OCI-LY7 (cell line): ENCODE measurements at regions not wholly inside any gene's neighbourhood (a gene's known extent, or its start where the extent isn't known, plus 50 kb on each side); places are given as distances from the start of the nearest gene placed in this dataset.
"Not testable (repeated sequence)": the region's sequence is repeated elsewhere in the genome, so short reads cannot be mapped to it uniquely, and the experiment has no call there.

Experiments used
- BruUV-seq: library from RNA; stranded (reverse); fragments of 400-500 nt; replicated peaks from 2 replicates; lab custom pipeline; 2021; lab: Mats Ljungman, UMichigan
- CTCF ChIA-PET: fragments of 300-600 bp; sonication (Branson Sonifier 250); formaldehyde crosslinking; loops from one replicate; lab custom pipeline; 2022; ENCODE audit warnings: antibody characterized with exemption; ENCODE audit not compliant: unreplicated experiment; lab: Charles Lee
- POLR2A ChIA-PET: fragments of 300-600 bp; sonication (Branson Sonifier 250); formaldehyde crosslinking; loops from one replicate; lab custom pipeline; 2022; ENCODE audit warnings: antibody characterized with exemption; lab: Charles Lee
- DNase-seq: peaks from one replicate; pipeline ENCODE4 v3.0.0-alpha.2; 2015; ENCODE audit warnings: low spot score
- H2AFZ ChIP-seq: fragments of 200-600 bp; sonication (generic), shearing (Covaris generic); 2 replicates; pipeline ENCODE4 v1.6.1; 2014; ENCODE audit warnings: mild to moderate bottlenecking, antibody characterized with exemption, low read length, moderate library complexity
- H3K27ac ChIP-seq: fragments of 200-600 bp; sonication (generic); 2 replicates; pipeline ENCODE4 v1.5.1; 2014; ENCODE audit warnings: mixed run types, low read depth, mild to moderate bottlenecking, moderate library complexity, low read length, inconsistent platforms; ENCODE audit not compliant: poor library complexity, severe bottlenecking
- H3K36me3 ChIP-seq: fragments of 200-600 bp; sonication (generic); 2 replicates; pipeline ENCODE4 v1.6.1; 2014; ENCODE audit warnings: mild to moderate bottlenecking, antibody characterized with exemption, low read length, moderate library complexity, mixed read lengths; ENCODE audit not compliant: insufficient read depth
- H3K4me1 ChIP-seq: fragments of 200-600 bp; sonication (generic); 2 replicates; pipeline ENCODE4 v1.5.1; 2014; ENCODE audit warnings: mild to moderate bottlenecking, low read length; ENCODE audit not compliant: insufficient read depth, poor library complexity, severe bottlenecking
- H3K4me2 ChIP-seq: fragments of 200-600 bp; sonication (generic); 2 replicates; pipeline ENCODE4 v1.6.1; 2014; ENCODE audit warnings: mild to moderate bottlenecking, low read length
- H3K4me3 ChIP-seq: fragments of 200-600 bp; sonication (generic); 2 replicates; pipeline ENCODE4 v1.5.1; 2014; ENCODE audit warnings: mild to moderate bottlenecking, low read depth, low read length; ENCODE audit not compliant: poor library complexity, severe bottlenecking
- H3K79me2 ChIP-seq: fragments of 200-600 bp; sonication (generic); 2 replicates; pipeline ENCODE4 v1.6.1; 2016; ENCODE audit warnings: low read depth, mild to moderate bottlenecking, low read length, moderate library complexity, mixed read lengths; ENCODE audit not compliant: insufficient read depth
- H3K9me2 ChIP-seq: fragments of 200-600 bp; sonication (generic); 2 replicates; pipeline ENCODE4 v1.6.1; 2016; ENCODE audit warnings: mild to moderate bottlenecking, low read length, mixed read lengths; ENCODE audit not compliant: insufficient read depth
- H3K9me3 ChIP-seq: fragments of 200-600 bp; sonication (generic); 2 replicates; pipeline ENCODE4 v1.6.1; 2014; ENCODE audit warnings: mild to moderate bottlenecking, mixed run types, low read length, mixed read lengths
- H4K20me1 ChIP-seq: fragments of 200-600 bp; sonication (generic); 2 replicates; pipeline ENCODE4 v1.6.1; 2014; ENCODE audit warnings: mild to moderate bottlenecking, antibody characterized with exemption, low read length, moderate library complexity, mixed read lengths; ENCODE audit not compliant: insufficient read depth
- CTCF ChIP-seq: fragments of 200-600 bp; sonication (generic); conservative IDR thresholded peaks from 2 replicates; pipeline ENCODE4 v1.5.1; 2014; ENCODE audit warnings: mild to moderate bottlenecking, antibody characterized with exemption, low read length, moderate library complexity, mixed read lengths
- EZH2phosphoT487 ChIP-seq: fragments of 200-600 bp; sonication (generic); IDR thresholded peaks from 2 replicates; pipeline ENCODE4 v1.6.1; 2018; ENCODE audit warnings: low read depth, borderline replicate concordance, mild to moderate bottlenecking, mixed run types, antibody characterized with exemption, low read length, moderate library complexity, mixed read lengths
- intact Hi-C: fragments of 100-400 bp; cut with micrococcal nuclease; formaldehyde crosslinking; loops from one replicate; pipeline ENCODE4 v1.10.0; 2022; ENCODE audit not compliant: unreplicated experiment

GRCh38 chr4:107449611-107450369 is 270.2 kb downstream of the PAPSS1 start:
- Histone ChIP-seq H3K9me2 (no peaks in the 10 kb centered on the region), H3K27ac (no peak overlapping the region), H3K4me2 (no peak overlapping the region), H3K9me3 (no peaks in the 10 kb centered on the region), H3K4me3 (no peak overlapping the region), H3K36me3 (no peaks in the 10 kb centered on the region), H4K20me1 (no peaks in the 10 kb centered on the region), H3K4me1 (no peaks in the 10 kb centered on the region), H3K79me2 (no peaks in the 10 kb centered on the region), H2AFZ (no peak overlapping the region)
- BruUV-seq, result no TSS peak
- POLR2A ChIA-PET, result interaction anchor here (0.5 kb wide), 1 partner anchor 540 kb away, joined by 3 read pairs; no protein-coding TSS in a partner anchor
- DNase-seq, result no peak
- CTCF ChIA-PET, result no interaction called here
- intact Hi-C loops, result no loop called here
- TF ChIP-seq EZH2phosphoT487, result no peak
- no peak for TF ChIP-seq CTCF

GRCh38 chr4:107442538-107443111 is 277.4 kb downstream of the PAPSS1 start:
- Histone ChIP-seq H3K9me2 (no peaks in the 10 kb centered on the region), H3K9me3 (no peaks in the 10 kb centered on the region), H3K4me3 (no peak overlapping the region), H3K27ac (no peak overlapping the region), H2AFZ (no peak overlapping the region), H4K20me1 (no peaks in the 10 kb centered on the region), H3K79me2 (no peaks in the 10 kb centered on the region), H3K4me1 (no peaks in the 10 kb centered on the region), H3K36me3 (no peaks in the 10 kb centered on the region), H3K4me2 (no peak overlapping the region)
- ChIA-PET POLR2A (no interaction called here), CTCF (no interaction called here)
- DNase-seq, result no peak
- intact Hi-C loops, result no loop called here
- TF ChIP-seq CTCF (no peak), EZH2phosphoT487 (no peak)
- no TSS peak for BruUV-seq

GRCh38 chr4:107439401-107439800 is 280.6 kb downstream of the PAPSS1 start:
- intact Hi-C loops, result no loop called here
- H3K79me2 ChIP-seq, result no peaks in the 10 kb centered on the region
- no peak for TF ChIP-seq EZH2phosphoT487
- no peak for TF ChIP-seq CTCF
- no peak overlapping the region for H3K4me3 ChIP-seq
- no peak overlapping the region for H2AFZ ChIP-seq
- ChIA-PET POLR2A (interaction anchor here (0.6 to 1.4 kb wide), 2 partner anchors 8 to 13 kb away, joined by 3 to 5 read pairs; no protein-coding TSS in a partner anchor), CTCF (no interaction called here)
- H3K9me2 ChIP-seq, result no peaks in the 10 kb centered on the region
- no peaks in the 10 kb centered on the region for H4K20me1 ChIP-seq
- H3K4me1 ChIP-seq, result no peaks in the 10 kb centered on the region
- H3K4me2 ChIP-seq, result no peak overlapping the region
- no TSS peak for BruUV-seq
- H3K9me3 ChIP-seq, result no peaks in the 10 kb centered on the region
- H3K36me3 ChIP-seq, result no peaks in the 10 kb centered on the region
- DNase-seq, result no peak
- no peak overlapping the region for H3K27ac ChIP-seq

- H3K9me3 ChIP-seq, H3K36me3 ChIP-seq, H3K9me2 ChIP-seq, BruUV-seq, POLR2A ChIA-PET, DNase-seq, H4K20me1 ChIP-seq, H3K4me3 ChIP-seq, H3K4me1 ChIP-seq, intact Hi-C loops, H3K27ac ChIP-seq, H2AFZ ChIP-seq, H3K4me2 ChIP-seq, CTCF ChIA-PET, H3K79me2 ChIP-seq: not testable (repeated sequence)
These were observed 283.6 kb downstream of the PAPSS1 start for GRCh38 chr4:107436471-107436870.
